Fibroblast of villous mesenchyme (primary cell): ENCODE measurements at regions not wholly inside any gene's neighbourhood (a gene's known extent, or its start where the extent isn't known, plus 50 kb on each side); places are given as distances from the start of the nearest gene placed in this dataset.

Experiments used
- DNase-seq: peaks from one replicate; pipeline ENCODE4 v3.0.0-alpha.2; 2010; ENCODE audit warnings: low read depth
- H3K4me3 ChIP-seq: 2 replicates; pipeline ENCODE4 v1.5.1; 2011; ENCODE audit warnings: low read depth, mild to moderate bottlenecking, low read length
- CTCF ChIP-seq: IDR thresholded peaks from 2 replicates; pipeline ENCODE4 v1.5.1; 2012; ENCODE audit warnings: low read depth, mild to moderate bottlenecking, low read length; ENCODE audit not compliant: insufficient read depth

GRCh38 chr16:73869126-73869525 is 427.5 kb upstream of the PSMD7 start:
- no peak overlapping the region for H3K4me3 ChIP-seq
- DNase-seq, result no peak
- TF ChIP-seq CTCF, result no peak

GRCh38 chr16:73864868-73865267 is 431.7 kb upstream of the PSMD7 start:
- DNase-seq, result no peak
- TF ChIP-seq CTCF, result no peak
- H3K4me3 ChIP-seq, result no peak overlapping the region

GRCh38 chr16:73858326-73858725 is 438.3 kb upstream of the PSMD7 start:
- H3K4me3 ChIP-seq, result no peak overlapping the region
- no peak for DNase-seq
- TF ChIP-seq CTCF, result no peak

GRCh38 chr16:73853968-73854367 is 442.6 kb upstream of the PSMD7 start:
- no peak for TF ChIP-seq CTCF
- no peak for DNase-seq
- no peak overlapping the region for H3K4me3 ChIP-seq

GRCh38 chr16:73852561-73852960 is 444.1 kb upstream of the PSMD7 start:
- no peak overlapping the region for H3K4me3 ChIP-seq
- TF ChIP-seq CTCF, result no peak

GRCh38 chr16:73848993-73849392 is 447.6 kb upstream of the PSMD7 start:
- H3K4me3 ChIP-seq, result no peak overlapping the region
- no peak for DNase-seq
- no peak for TF ChIP-seq CTCF

More at GRCh38 chr16:73852561-73852960, 444.1 kb upstream of the PSMD7 start:
- no peak for DNase-seq

- no peak overlapping the region for H3K4me3 ChIP-seq
- DNase-seq, result no peak
- no peak for TF ChIP-seq CTCF
Measured at GRCh38 chr16:73847090-73847489, 449.5 kb upstream of the PSMD7 start.
